Muscle of back (tissue), 3 donors: ENCODE measurements at regions not wholly inside any gene's neighbourhood (a gene's known extent, or its start where the extent isn't known, plus 50 kb on each side); places are given as distances from the start of the nearest gene placed in this dataset.
A peak's percentile ranks its signal among the peaks of the same experiment; 100 is the strongest.
"Not testable (repeated sequence)": the region's sequence is repeated elsewhere in the genome, so short reads cannot be mapped to it uniquely, and the experiment has no call there.

Experiments used
- DNase-seq, 3 donors: peaks; one replicate each; pipeline versions ENCODE4 v3.0.0 to v3.0.0-alpha.2; 2013

DNA sequence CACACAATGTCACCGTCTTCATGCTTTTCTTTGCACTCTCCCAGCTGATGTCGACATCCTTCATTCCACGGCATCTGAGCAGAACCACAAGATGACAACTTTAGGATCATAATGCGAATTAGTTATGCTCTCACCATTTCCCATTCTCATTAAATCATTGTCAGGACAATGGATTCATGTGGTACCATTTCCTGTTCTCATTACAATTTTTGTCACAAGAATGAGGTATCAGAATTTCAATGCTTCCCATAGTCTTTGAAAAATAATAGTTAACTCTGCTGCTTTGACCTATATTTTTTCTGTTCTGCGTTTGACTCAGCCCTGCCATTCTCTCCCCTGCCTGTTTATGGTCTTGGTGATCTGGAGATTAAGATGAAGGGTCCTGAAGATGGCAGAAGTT is 175.7 kb upstream of the MDFIC2 start:
- peak in 1 of 3 donors; percentile 4 for DNase-seq

DNA sequence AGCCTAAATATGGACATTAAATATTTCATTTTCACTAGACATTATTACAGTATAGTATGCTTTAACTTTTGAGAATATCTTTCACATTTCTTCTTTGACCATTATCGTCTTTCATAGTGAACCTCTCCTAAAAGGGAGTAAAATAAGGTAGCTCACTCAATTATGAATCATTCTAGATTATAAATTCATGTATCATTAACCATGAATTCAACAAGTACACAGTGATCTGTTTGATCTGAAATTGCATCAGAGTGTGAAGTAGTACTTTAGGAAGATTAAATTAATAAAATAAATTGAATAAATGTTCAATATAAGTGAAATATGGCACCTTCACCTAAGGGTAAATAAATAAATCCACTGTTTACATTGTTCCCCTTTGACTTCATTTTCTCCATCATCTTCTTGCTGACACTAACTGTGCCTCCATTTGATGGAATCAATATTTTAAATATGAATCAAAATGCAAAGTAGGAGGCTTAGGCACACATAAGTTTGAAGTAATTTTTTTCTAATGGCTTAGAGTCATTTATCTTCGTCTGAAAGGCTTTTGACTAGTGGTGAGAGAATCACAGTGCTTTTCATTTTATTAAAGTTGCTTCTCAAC is 174.1 kb upstream of the MDFIC2 start:
- no peak for DNase-seq

DNA sequence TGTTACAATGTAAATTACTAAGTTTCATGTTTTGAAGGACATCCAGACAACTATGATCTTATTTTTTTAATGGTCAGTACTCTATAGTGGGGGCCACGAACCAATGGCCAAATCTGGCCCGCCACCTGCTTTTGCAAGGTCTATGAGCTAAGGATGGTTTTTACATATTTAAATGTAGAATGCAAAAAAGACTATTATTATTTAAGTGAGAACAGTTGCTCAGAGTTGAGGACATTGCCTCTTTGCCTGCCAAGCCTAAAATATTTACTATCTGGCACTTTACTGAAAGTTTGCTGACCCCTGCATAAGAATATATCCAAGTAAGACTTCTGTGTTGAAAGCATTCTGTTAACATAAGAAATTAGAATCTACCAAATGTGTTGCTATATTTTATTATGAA is 163.7 kb upstream of the MDFIC2 start:
- DNase-seq, result no peak

- DNase-seq, result peak in 1 of 3 donors; percentile 1
Measured at GRCh38 chr3:70471464-70472342, 159.3 kb upstream of the MDFIC2 start.

- DNase-seq, result no peak
Measured at GRCh38 chr3:70466096-70466495, 153.7 kb upstream of the MDFIC2 start.

- DNase-seq, result no peak
Measured at GRCh38 chr3:70464876-70465275, 152.4 kb upstream of the MDFIC2 start.

DNA sequence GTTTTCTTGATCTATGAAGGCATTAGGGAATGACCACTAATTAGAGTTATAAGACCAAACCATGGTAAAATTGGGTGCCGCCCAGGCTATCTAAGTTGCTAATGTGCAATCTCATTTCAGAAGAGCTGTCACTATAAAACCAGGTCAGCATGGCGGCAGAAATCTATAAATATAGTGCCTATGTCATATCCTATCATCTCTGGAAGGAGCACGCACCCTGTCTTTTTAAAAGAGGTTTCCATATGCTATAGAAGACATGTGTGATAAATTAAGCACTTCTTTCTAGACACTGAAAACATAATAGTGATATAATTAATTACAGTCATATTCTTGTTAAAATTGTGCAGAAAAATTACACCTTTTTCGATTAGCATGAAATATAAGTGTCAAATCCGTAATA is 152.0 kb upstream of the MDFIC2 start:
- DNase-seq, result no peak

DNA sequence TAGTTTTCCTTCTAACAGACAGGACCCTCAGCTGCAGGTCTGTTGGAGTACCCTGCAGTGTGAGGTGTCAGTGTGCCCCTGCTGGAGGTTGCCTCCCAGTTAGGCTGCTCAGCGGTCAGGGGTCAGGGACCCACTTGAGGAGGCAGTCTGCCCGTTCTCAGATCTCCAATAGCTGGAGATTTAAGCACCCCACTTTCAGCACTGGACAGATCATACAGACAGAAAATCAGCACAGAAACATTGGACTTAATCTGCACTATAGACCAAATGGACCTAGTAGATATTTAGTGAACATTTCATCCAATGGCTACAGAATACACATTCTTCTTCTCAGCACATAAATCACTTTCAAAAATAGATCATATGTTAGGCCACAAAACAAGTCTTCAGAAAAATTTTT is 137.8 kb upstream of the MDFIC2 start:
- not testable (repeated sequence) for DNase-seq

DNA sequence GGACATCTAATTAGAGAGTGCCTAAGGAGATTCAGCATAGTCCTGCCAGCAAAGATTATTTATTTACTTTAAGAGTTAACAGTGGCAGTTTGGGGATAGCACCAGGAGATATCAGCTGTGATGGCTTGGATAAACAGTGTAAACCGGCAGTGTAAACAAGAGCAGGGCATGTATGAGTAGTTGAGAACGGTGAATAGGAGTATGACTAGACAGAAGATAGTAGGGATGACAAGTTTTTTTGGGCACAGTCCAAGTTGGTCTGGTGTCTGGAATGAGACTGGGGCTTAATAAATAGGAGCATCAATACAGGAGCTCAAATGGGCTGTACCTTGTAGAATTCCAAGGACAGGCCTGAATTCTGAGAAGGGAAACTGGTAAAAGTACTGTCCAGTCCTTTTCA is 123.0 kb upstream of the MDFIC2 start:
- not testable (repeated sequence) for DNase-seq

- no peak for DNase-seq
Measured at GRCh38 chr3:70433091-70433490, 120.7 kb upstream of the MDFIC2 start.

DNA sequence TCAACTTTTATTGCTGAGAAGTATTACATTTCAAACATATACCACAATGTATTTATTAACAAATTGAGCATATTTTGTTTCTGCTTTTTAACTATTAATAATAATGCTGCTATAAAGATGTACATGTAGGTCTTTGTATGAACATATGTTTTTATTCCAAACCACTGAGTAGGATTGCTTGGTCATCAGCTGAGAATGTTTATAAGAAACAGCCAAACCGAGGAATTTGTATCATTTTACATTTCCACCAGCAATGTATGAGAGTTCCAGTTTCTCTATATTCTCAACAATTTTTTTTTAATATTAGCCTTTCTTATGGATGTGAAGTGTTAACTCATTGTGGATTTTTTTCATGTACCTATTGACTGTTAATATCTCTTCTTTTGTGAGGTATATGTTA is 119.5 kb upstream of the MDFIC2 start:
- no peak for DNase-seq

- DNase-seq, result no peak
Measured at GRCh38 chr3:70426071-70426470, 113.6 kb upstream of the MDFIC2 start.

DNA sequence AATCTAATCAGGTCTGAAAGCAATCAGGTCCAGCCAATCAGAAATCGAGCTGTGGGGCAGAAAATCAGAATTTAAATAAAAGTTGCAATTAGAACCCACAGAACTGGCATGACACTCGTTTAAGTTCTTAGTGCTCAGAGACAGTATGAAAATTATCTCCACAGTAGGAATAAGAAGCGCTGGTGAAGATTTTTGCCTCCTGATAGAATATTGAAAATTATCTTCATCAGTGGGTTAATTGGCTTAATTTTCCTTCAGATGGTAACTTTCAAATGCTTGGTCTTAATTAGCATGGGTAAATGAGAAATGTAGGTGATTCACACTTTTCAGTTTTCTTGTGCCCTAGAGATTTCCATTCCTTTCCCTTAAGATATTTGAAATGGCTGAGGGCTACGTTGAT is 109.1 kb upstream of the MDFIC2 start:
- no peak for DNase-seq

DNA sequence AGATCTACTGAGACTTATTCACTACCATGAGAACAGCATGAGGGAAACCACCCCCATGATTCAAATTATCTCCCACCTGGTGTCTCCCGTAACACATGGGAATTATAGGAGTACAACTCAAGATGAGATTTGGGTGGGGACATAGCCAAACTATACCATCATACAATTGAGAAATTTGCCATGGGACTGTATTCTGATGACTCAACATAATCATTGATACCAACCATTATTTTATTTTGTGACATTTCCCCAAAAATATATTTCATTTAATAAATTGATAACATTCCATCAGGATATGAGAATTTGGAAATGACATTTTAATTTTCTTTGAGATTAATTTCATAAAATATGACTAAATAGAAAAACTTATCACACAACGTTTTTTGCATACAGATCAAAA is 96.6 kb upstream of the MDFIC2 start:
- no peak for DNase-seq

DNA sequence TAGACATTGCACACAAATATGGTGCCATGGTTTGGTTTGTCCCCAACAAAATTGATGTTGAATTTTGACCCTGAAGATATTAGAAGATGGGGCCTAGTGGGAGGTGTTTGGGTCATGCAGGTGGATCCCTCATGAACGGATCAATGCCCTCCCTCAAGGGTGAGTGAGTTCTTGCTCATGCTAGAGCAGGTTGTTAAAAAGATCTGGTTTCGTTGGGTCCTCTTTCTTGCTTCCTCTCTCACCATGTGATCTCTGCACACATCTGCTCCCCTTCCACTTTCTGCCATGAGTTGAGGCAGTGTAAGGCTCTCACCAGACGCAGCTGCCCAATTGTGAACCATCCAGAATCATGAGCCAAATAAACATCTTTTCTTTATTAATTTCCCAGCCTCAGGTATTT is 87.8 kb upstream of the MDFIC2 start:
- DNase-seq, result no peak

DNA sequence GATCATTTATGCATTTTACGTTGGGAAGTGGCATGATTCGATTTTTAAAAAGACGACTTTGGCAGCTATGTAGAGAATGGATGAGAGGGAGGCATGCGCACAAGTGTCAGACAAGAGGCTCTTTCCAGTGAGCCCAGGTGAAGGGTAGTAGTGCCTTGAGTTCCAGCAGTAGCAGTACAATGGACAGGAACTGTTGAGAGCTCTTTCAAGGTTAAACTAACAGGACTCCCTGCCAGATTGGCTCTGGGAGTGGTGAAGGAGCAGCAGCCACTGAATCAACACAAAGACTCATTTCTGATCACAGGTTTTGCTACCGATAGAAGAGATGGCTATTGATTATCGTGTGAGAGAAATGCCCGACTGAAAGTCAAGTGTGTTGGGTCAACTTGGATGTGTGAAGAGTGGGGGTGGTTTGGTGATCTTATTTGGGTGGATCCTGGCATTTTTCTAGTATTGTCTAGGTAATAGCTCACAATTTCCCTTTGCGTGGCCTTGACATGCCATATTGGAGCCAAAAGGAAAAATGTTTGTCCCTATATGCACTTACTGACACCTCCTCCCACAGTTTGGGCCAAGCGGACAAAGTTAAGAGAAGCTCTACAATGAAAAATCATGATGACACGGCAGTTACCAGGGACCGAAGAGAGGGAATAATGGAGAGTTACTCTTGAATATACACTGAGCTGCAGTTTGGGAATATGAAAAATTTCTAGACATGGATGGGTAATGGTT is 81.6 kb upstream of the MDFIC2 start:
- no peak for DNase-seq

GRCh38 chr3:70392227-70392626 is 79.8 kb upstream of the MDFIC2 start:
- DNase-seq, result no peak

DNA sequence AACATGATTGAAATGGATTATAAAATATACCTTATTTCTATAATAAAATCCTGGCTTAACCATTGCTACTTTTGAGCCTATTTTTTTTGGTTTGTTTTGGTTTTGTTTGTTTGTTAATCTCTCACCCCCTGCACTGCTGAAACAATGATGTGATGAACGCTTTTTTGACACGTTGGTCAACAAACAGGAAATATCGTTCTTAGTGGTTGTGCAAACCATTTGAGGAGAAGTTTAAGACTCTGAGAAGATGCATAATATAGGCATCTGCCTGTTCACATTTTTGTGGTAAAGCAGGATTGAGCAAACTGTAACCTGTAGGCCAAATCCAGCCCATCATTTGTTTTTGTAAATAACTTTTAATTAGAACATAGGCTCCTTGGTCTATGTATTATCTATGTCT is 75.5 kb upstream of the MDFIC2 start:
- no peak for DNase-seq

GRCh38 chr3:70386846-70387245 is 74.4 kb upstream of the MDFIC2 start:
- DNase-seq, result peak in 2 of 3 donors; percentile 23 to 49

GRCh38 chr3:70386043-70386442 is 73.6 kb upstream of the MDFIC2 start:
- DNase-seq, result peak in 1 of 3 donors; percentile 13

DNA sequence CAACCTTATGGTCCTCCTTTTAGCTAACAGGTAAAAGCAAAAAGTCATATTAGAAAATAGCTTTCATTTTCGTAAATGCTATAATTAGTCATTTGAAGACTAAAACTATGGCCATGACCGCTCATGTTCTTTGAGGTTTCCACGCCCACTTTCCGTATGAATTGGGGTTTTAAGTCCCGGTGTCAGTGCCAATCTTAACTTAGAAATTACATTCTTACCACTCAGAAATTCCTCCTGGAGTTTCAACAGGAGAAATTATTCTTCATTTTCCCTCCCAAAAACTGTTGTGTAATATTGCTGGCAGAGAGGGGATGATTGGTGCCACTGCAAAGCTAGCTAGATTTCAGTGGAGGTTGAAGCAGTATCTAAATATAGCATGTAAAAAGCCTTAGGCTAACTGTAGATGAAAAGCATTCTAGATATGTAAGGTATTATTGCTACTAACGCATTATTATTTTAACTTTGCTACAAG is 71.0 kb upstream of the MDFIC2 start:
- no peak for DNase-seq

- DNase-seq, result no peak
Measured at GRCh38 chr3:70374179-70374578, 61.7 kb upstream of the MDFIC2 start.
